Posterior vena cava (tissue), 2 donors: ENCODE measurements at regions not wholly inside any gene's neighbourhood (a gene's known extent, or its start where the extent isn't known, plus 50 kb on each side); places are given as distances from the start of the nearest gene placed in this dataset.
"Not testable (repeated sequence)": the region's sequence is repeated elsewhere in the genome, so short reads cannot be mapped to it uniquely, and the experiment has no call there.

Experiments used
- DNase-seq: peaks from one replicate; pipeline ENCODE4 v3.0.0-alpha.2; 2020; ENCODE audit warnings: low spot score
- intact Hi-C, 2 donors: fragments of 100-400 bp; cut with DNase I; formaldehyde crosslinking; loops; one replicate each; pipeline versions ENCODE4 v1.14.1 to v1.14.2; 2022 to 2023
- donor health status: DM: yes; HTN: yes; CAD: no.
- donor health status: DM: yes; HTN: yes; CAD: no.

DNA sequence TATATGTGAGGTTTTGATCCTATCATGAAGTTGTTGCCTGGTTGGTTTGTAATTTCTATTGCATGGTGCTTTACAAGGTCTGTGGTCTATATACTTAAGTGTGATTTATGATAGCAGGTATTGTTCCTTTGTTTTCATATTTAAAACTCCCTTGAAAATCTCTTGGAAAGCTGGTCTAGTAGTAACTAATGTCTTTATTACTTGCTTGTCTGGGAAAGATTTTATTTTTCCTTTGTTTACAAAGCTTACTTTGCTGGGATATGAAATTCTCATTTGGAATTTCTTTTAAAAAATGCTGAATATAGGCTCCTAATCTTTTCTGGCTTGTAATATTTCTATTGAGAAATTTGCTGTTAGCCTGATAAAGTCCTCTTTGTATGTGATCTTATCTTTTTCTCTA lies 862.9 kb upstream of the NXPH2 start:
- no peak for DNase-seq
- intact Hi-C loops = no loop called here

DNA sequence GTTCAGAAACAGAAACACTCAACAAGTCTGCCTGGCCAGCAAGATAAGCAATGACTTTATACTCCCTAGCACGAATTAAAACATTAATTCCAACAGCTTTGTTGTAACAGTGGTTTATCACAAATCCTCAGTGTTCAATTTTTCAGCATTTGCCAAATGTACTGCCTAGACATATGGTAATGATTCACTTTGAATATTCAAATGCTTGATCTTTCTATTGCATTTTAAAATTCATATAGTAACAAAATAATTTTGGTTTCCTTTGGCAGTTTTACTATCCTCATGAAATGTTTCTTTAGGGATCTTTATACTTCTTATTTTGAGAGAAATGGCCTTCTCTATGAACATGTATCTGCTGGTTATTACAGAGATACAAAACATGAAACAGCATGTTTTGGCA lies 851.8 kb upstream of the NXPH2 start:
- intact Hi-C loops = no loop called here
- DNase-seq = no peak

DNA sequence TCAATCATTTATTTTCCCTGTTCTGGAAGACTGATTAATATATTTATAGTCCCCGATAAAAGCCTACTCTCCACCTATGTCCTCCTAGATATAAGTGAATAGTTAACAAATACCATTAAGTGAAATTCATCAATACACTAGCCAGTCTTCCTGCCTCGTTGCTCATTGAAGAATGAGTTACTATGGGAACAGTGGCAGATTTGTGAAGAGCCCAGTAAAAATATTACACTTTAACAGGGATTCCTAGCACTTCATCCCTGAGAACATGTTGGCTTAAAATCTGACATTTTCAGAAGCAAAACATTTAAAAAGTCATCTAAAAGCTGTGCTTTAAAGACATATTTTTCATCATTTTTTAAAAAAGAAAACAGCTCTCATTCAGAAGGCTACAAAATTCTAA lies 848.7 kb upstream of the NXPH2 start:
- DNase-seq = no peak
- intact Hi-C loops = no loop called here

DNA sequence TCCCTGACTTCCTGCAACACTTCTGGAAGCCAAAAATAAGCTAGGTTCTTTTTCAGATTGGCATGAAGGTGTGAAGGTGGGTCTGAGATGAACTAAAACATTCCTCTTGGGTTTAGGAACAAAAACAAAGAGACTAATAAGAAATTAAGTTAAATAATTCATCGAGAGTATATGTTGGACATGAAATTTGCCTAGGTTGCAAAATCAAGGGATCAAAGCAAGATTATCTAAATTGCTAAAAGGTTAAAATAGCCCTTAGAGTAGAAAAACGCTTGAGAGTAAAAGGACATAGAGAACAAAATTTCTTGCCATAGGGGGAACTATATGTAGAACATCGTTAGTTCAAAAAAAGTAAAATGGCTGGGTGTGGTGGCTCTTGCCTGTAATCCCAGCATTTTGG lies 845.9 kb upstream of the NXPH2 start:
- intact Hi-C loops = no loop called here
- no peak for DNase-seq

DNA sequence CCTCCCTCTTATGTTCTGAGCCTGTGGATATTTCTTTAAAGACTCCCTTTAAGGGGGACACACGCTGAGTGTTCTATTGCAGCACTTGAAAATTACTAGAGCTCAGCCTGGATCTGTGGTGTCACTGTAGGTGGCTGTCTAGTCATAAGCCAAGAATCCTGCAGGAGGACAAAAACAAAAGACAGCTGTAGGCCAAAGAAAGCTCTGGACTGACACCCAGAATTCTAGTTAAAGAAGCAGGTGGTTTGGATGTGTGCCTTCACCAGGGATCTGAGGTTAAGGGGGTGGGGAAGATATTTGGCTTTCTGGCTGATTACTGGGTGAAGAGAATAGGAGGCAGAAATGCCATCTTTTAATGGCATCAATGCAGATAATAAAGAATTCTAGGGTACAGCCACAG lies 842.5 kb upstream of the NXPH2 start:
- no peak for DNase-seq
- intact Hi-C loops = no loop called here

DNA sequence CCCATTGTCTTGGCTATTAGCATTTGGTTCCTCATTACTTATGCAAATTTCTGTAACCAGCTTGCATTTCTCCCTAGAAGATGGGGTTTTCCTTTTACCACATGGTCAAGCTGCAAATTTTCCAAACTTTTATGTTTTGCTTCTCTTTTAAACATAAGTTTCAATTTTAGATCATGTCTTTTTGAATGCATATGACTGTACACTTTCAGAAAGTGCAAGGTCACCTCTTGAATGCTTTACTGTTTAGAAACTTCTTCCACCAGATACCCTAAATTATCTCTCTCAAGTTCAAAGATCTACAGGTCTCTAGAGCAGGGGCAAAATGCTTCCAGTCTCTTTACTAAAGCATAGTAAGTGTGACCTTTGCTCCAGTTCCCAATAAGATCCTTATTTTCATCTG lies 837.6 kb upstream of the NXPH2 start:
- intact Hi-C loops = no loop called here
- DNase-seq = no peak

DNA sequence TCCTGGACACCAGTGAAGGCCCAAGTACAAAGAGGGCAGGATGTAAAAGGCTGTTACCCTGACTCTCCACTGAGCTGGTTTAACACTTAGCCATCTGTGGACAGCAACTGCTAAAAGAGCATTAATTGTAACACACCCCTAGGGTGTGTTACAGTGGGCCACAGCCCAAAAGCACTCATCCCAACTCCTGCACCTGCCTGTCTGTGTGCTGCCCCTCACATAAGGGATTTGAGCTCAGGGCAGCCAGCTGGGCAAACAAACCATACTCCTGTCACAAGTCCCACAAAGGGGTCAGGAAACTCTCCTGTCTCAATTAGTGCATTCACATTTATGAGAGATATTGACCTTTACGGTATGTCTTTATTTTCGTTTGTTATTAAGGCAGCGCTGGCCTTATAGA lies 833.1 kb upstream of the NXPH2 start:
- no peak for DNase-seq
- intact Hi-C loops = no loop called here

DNA sequence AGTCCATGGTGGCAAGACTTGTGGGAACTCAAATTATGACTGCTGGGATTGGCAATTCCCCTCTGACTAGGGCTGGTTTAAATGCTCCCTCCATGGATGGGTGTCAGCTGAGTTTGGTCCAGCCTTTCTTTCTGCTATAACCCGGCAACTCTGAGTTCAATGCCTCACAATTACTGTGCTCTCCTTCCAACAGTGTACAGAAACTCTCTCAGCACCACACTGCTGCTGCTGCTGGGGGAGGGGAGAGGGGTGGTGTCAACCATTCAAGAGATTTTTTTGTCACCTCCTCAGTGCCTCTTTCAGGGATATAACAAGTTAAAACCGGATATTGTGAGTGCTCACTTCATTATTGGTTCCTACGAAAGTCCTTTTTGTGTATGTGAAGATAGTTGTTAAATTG lies 830.3 kb upstream of the NXPH2 start:
- no peak for DNase-seq
- intact Hi-C loops = no loop called here

DNA sequence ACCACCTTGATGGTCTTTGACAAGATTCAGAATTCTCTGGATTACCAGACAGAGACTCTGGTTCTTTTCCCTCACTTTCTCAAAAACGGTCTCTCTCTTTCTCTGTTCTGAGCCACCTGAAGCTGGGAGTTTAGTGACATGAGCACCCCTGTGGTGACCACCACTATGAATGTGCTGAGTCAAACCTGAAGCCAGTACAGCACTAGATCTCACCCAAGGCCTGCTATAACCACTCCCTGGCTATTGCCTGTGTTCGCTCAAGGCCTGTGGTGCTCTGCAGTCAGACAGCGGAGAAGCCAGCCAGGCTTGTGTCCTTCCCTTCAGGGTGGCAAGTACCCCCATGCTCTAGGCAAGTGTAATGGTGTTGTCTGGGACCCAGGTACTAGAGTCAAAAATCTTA lies 828.9 kb upstream of the NXPH2 start:
- intact Hi-C loops = no loop called here
- DNase-seq = no peak

DNA sequence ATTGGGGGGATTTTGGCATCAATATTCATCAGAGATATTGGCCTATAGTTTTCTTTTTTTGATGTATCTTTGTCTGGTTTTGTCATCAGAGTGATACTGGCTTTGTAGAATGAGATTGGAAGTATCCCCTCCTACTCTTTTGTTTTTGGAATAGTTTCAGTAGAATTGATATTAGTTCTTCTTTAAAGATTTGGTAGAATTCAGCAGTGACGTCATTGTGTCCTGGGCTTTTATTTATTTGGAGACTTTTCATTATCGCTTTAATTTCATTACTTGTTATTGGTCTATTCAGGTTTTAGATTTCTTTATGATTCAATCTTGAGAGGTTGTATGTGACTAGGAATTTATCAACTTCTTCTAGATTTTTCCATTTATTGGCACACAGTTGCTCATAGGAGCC lies 825.5 kb upstream of the NXPH2 start:
- intact Hi-C loops = no loop called here
- no peak for DNase-seq

DNA sequence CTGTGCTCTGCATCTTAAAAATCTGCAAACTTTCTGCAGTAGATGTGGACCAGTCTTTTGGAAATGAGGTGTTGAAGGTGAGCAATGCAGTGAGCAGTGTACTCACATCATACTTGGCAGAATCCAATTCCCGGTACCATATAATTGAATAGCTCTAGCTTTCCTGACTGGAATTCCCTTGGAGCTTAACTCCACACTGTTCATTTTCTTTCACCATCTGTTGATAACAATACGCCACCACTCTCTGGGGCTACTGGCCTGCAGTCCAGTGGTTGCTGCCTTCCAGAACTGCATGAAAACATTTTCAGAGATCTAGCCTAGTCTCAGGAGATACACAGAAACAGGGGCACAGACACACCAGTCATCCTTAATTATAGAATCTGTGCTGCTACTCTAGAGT lies 820.0 kb upstream of the NXPH2 start:
- intact Hi-C loops = no loop called here
- DNase-seq = no peak

DNA sequence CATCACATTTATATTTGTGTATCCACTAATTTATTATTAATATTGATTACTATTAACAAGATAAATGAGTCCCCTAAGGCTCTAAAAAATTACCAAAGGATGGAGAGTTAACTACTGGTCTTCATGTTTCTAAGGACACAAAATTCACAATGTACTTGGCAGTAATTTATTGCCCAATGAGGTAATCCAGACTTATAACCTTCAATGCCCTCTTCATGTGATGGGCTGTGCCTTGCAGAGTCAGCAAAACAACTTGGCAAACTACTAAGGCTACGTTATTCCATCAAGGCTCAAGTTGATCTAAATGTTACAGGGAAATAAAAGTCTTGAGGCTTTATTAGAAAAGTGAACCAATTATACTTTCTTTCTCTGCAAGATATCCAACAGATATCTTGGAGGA lies 804.9 kb upstream of the NXPH2 start:
- no peak for DNase-seq
- intact Hi-C loops = no loop called here

DNA sequence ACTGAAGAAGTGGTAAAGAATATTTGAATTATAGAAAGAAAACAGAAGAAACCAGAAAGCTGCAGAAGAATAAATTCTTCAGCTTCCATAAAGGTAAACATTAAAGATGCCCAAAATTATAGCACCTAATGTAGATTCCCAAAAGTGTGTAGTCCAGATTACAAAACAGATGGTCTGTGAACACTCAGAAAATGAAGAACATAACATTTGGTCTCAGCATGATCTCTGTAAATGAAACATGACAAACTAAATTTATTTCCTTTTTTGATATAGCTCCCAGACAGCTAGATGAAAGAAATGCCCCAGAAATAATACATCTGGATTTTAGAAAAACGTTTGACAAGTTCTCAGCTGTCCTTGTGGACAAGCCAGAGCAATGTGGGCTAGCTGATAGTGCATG lies 794.2 kb upstream of the NXPH2 start:
- no peak for DNase-seq
- intact Hi-C loops = no loop called here

DNA sequence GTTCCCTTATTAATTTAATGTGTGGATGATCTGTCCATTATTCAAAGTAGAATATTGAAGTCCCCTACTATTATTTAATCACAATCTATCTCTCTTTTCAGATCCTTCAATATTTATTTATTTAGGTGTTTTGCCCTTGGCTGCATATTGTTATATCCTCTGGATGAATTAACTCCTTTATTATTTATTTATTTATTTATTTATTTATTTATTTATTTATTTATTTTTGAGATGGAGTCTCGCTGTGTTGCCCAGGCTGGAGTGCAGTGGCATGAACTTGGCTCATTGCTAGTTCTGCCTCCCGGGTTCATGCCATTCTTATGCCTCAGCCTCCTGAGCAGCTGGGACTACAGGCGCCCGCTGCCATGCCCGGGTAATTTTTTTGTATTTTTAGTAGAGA lies 776.6 kb upstream of the NXPH2 start:
- no peak for DNase-seq
- intact Hi-C loops = no loop called here

DNA sequence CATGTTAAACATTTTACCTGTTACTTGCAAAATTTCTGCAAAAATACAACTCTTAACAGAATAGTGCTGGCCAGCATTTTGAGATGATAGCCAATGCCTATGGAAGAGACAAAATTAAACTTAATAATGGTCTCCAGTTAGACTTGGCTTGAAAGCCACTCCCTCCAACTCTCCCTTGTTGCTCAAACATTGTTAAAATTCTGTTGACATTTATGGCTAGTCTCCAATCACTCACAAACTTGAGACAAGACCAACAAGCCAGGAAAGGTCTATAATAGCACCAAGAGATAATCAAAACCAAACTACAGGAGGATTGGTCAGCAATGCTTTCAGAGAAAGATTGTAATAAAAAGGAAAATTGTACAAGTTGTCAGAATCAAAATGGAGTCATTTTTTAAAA lies 770.7 kb upstream of the NXPH2 start:
- DNase-seq = no peak
- intact Hi-C loops = no loop called here

DNA sequence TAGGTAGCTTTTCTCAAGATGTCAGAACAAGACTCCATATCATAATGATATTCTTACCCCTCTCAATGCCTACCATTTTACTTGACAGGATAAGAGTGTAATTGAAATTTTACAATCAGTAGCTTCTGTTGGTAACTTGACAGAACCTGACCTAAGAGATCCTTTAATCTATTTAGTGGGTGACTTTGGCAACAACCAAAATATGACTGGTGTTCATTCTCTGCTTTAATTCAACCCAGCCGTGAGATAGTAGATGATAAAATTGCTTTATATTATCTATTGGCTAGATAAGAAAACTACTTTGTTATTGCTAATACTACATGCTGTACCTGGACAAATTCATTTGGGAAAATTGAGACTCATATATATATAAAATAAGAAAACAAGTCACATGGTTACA lies 770.2 kb upstream of the NXPH2 start:
- DNase-seq = no peak
- intact Hi-C loops = no loop called here

DNA sequence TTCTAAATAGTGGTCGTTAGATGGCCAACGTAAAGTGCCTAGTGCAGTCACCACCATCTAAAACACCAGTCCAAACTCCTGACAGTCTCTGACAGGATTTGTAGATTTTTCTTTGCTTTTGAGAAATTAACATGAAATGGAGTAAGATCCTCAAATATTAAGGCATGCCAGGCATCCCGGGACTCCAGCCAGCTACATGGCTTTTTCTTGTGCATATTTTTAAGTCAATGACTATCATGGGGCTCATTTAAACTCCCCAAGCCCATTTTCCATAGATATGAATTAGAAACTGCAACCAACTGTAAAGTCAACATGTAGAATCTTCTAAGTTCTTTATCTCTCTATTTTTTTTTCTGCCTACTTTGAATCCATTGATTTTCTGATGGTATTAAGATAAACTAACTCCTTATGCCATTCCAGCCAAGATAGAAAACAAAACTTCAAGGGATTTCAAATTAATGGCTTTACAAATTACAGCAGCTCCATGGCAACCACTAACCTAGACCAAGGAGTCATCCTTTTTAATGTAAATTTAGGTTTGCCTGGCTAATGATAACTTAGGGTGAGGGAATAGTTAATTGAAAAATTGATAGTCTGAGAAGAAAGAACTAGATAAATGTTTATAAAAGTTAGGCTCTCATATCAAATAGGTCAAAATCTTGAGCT lies 764.1 kb upstream of the NXPH2 start:
- no peak for DNase-seq
- intact Hi-C loops = no loop called here

DNA sequence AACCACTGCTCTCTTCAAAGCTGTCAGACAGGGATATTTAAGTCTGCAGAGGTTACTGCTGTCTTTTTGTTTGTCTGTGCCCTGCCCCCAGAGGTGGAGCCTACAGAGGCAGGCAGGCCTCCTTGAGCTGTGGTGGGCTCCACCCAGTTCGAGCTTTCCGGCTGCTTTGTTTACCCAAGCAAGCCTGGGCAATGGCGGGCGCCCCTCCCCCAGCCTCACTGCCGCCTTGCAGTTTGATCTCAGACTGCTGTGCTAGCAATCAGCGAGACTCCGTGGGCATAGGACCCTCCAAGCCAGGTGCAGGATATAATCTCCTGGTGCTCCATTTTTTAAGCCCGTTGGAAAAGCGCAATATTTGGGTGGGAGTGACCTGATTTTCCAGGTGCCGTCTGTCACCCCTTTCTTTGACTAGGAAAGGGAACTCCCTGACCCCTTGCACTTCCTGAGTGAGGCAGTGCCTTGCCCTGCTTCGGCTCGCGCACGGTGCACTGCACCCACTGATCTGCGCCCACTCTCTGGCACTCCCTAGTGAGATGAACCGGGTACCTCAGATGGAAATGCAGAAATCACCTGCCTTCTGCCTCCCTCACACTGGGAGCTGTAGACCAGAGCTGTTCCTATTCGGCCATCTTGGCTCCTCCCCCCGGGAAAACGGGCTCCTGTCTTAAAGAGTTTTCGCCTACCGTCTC lies 758.3 kb upstream of the NXPH2 start:
- intact Hi-C loops, DNase-seq: not testable (repeated sequence)

DNA sequence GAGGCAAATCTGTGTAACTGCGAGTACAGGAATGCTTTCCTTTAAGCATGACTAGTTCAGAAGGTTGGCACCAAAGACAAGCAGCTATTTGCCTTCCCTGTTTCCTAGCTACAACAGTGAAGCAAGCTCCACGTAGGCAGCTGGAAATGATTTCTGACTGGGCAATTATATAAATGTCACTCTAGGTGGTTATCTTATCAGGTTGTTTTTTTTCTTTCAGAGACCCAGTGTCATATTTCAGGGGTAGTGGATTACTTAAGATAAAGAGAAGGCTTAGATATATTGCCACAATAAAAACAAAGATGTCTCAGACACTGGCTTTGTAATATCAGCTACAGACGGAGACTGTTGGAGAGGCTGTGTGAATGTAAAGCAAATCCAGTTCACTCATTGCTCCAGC lies 748.9 kb upstream of the NXPH2 start:
- intact Hi-C loops = no loop called here
- DNase-seq = no peak

DNA sequence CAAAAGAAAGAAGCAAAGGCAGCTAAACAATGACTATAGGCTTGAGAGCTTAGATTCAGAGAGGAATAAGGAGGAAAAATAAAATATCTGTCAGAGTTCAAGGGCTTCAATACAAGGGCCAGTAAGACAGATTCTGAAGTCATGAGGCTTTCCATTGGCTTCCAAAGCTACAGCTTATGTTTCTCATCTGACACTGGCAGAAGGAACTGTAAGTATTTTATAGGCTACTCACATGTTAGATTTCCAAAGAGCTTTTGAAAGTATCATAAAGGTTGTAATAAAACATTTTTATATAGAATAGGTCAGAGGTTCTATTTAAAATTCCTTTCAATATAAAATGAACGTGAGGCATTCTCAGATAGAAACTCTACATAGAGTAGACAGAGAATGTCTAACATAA lies 746.6 kb upstream of the NXPH2 start:
- DNase-seq = no peak
- intact Hi-C loops = no loop called here

DNA sequence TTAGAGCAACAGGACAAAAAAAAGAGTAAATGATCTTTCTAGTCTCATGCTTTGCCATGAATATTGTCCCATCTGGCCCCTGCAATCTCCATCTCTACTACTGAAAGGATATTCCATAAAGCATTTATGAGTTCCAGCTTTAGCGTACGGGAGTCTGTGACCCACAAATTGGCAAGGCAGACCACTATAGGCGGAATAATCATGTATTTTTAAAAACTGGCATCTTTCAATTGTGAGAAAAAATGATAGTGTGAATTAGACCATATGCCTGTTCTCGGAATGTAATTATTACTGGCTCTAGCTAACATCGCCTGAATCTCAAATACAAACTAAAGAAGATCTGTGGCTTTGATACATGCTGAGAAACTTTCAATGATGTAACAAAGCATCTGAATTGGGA lies 738.1 kb upstream of the NXPH2 start:
- intact Hi-C loops = no loop called here
- no peak for DNase-seq

DNA sequence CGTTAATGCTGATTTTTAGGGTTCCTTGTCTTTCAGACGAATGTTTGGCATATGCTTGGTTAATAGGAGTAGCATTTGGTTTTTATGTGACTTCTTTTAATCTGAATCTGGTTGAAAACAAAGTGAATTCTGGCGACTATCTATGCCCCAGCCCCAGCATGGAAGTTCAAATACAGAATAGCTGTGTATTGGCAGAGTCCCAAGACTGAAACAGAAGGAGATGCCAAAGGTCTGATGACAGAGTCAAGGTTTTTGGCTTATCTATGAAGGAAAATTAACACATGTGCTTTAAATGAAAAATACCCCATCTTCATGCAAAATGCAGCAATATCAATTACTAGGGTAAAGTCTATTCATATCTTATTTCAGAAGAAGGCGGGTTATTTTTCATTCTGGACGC lies 734.8 kb upstream of the NXPH2 start:
- intact Hi-C loops = no loop called here
- DNase-seq = no peak
